ENCODE measurements at regions not wholly inside any gene's neighbourhood (a gene's known extent, or its start where the extent isn't known, plus 50 kb on each side); places are given as distances from the start of the nearest gene placed in this dataset.

DNA sequence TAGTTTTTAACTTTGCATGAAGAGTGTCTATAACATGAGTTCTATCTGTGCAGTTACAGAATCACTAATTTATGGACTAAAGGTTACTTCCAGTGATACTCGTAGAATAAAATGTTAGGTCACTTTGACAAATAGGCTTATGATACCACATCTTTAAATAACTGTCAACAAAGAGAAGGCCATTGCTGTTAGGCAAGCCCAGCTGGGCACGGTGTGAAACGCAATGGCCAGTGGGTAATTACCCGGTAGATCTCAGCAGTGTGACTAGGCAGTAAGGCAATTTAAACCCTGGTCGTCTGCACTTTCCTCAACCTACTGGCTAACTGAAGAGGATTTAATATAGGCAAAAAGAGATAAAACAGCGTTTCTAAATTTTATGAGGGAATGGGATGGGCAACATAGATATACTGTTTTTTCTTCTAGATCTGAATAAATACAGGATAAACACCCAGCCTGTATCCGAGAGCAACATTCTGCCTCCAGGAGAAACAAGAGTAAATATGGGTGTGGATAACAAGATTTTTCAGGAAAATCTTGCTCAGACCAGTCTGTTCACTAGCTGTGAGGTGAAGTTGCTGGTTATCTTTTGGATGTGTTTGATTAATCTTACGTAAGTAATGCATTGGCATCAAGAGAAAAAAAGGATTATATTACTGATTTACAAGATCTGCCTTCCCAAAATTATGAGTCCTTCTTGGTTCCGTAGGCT is 631.3 kb downstream of the EFNB2 start:
- no peak overlapping the region for H3K9ac ChIP-seq (ENCODE audit: low read length)
- H3K27me3 ChIP-seq (ENCODE audit: control insufficient read depth, insufficient read depth, low read length), result no peaks in the 10 kb centered on the region
- no peak overlapping the region for H3K4me3 ChIP-seq (ENCODE audit: low read length)
- H3K27ac ChIP-seq (ENCODE audit: low read length), result no peak overlapping the region
- no peaks in the 10 kb centered on the region for H3K9me3 ChIP-seq (ENCODE audit: control insufficient read depth, low read depth, low read length)
- no peaks in the 10 kb centered on the region for H3K4me1 ChIP-seq (ENCODE audit: control insufficient read depth, low read depth, low read length)
- no peaks in the 10 kb centered on the region for H3K36me3 ChIP-seq (ENCODE audit: control insufficient read depth, low read depth, low read length)

DNA sequence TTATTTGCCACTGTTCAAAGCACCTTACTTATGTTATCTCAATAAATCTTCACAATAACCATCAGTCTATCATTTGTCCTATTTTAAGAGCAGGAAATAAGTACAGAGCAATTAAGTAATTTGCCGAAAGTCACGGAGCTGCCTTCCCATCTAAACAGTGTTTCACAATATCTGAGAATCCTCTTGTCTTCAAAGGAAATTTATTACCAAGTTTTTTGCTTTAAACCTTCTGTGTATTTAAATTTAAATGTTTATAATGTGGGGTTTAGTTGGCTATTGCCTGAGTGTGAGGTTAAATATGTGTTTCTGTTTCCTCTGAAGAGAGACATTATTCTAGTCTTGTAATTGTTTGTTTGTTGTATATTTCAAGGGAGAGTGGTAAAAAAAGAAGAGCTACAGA is 633.1 kb downstream of the EFNB2 start:
- H3K27me3 ChIP-seq (ENCODE audit: control insufficient read depth, insufficient read depth, low read length), result no peaks in the 10 kb centered on the region
- H3K9ac ChIP-seq (ENCODE audit: low read length), result no peak overlapping the region
- H3K4me1 ChIP-seq (ENCODE audit: control insufficient read depth, low read depth, low read length), result no peaks in the 10 kb centered on the region
- H3K36me3 ChIP-seq (ENCODE audit: control insufficient read depth, low read depth, low read length), result no peaks in the 10 kb centered on the region
- no peak overlapping the region for H3K4me3 ChIP-seq (ENCODE audit: low read length)
- H3K9me3 ChIP-seq (ENCODE audit: control insufficient read depth, low read depth, low read length), result no peaks in the 10 kb centered on the region
- no peak overlapping the region for H3K27ac ChIP-seq (ENCODE audit: low read length)

GRCh38 chr13:105897575-105897974 is 637.9 kb downstream of the EFNB2 start:
- Histone ChIP-seq H3K27ac (ENCODE audit: low read length) (no peak overlapping the region), H3K9ac (ENCODE audit: low read length) (no peak overlapping the region), H3K4me1 (ENCODE audit: control insufficient read depth, low read depth, low read length) (no peaks in the 10 kb centered on the region), H3K36me3 (ENCODE audit: control insufficient read depth, low read depth, low read length) (no peaks in the 10 kb centered on the region), H3K4me3 (ENCODE audit: low read length) (no peak overlapping the region), H3K9me3 (ENCODE audit: control insufficient read depth, low read depth, low read length) (no peaks in the 10 kb centered on the region), H3K27me3 (ENCODE audit: control insufficient read depth, insufficient read depth, low read length) (no peaks in the 10 kb centered on the region)

- H3K9me3 ChIP-seq (ENCODE audit: control insufficient read depth, low read depth, low read length), result no peaks in the 10 kb centered on the region
- no peaks in the 10 kb centered on the region for H3K36me3 ChIP-seq (ENCODE audit: control insufficient read depth, low read depth, low read length)
- no peak overlapping the region for H3K9ac ChIP-seq (ENCODE audit: low read length)
- H3K4me1 ChIP-seq (ENCODE audit: control insufficient read depth, low read depth, low read length), result no peaks in the 10 kb centered on the region
- H3K27me3 ChIP-seq (ENCODE audit: control insufficient read depth, insufficient read depth, low read length), result no peaks in the 10 kb centered on the region
- no peak overlapping the region for H3K4me3 ChIP-seq (ENCODE audit: low read length)
- no peak overlapping the region for H3K27ac ChIP-seq (ENCODE audit: low read length)
Measured at GRCh38 chr13:105894697-105895096, 640.8 kb downstream of the EFNB2 start.

- Histone ChIP-seq H3K4me3 (ENCODE audit: low read length) (no peak overlapping the region), H3K9me3 (ENCODE audit: control insufficient read depth, low read depth, low read length) (no peaks in the 10 kb centered on the region), H3K4me1 (ENCODE audit: control insufficient read depth, low read depth, low read length) (no peaks in the 10 kb centered on the region), H3K36me3 (ENCODE audit: control insufficient read depth, low read depth, low read length) (no peaks in the 10 kb centered on the region), H3K27me3 (ENCODE audit: control insufficient read depth, insufficient read depth, low read length) (no peaks in the 10 kb centered on the region), H3K9ac (ENCODE audit: low read length) (no peak overlapping the region), H3K27ac (ENCODE audit: low read length) (no peak overlapping the region)
Measured at GRCh38 chr13:105890509-105890908, 645.0 kb downstream of the EFNB2 start.

DNA sequence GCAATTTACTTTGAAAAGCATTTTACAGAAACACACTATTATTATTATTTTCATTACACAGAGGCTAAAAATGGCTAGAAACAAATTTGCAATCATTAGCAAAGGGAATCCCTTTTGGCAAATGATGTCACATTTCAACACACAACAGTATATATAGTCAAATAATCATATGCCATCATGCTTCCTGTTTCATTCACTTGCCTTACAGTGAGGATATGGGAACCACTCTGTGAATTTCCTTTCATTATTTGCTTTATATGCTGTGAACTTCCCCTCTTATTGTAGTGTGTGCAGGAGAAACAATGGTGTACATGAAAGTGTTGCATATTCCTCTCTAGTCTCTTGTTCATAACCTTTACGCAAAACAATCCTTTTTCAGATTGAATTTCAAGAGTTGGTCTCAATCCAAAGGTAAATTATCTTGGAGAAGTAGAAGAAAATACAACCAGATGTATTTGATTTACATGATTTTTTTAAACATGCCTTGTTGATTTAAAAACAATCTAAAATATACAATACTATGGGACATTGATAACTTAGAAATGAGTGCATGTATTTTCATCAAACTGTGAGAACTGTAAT is 657.3 kb downstream of the EFNB2 start:
- H3K9me3 ChIP-seq (ENCODE audit: control insufficient read depth, low read depth, low read length), result no peaks in the 10 kb centered on the region

GRCh38 chr13:105874814-105875213 is 660.6 kb downstream of the EFNB2 start:
- Histone ChIP-seq H3K36me3 (ENCODE audit: control insufficient read depth, low read depth, low read length) (no peaks in the 10 kb centered on the region), H3K9ac (ENCODE audit: low read length) (no peak overlapping the region), H3K9me3 (ENCODE audit: control insufficient read depth, low read depth, low read length) (no peaks in the 10 kb centered on the region), H3K4me3 (ENCODE audit: low read length) (no peak overlapping the region), H3K27me3 (ENCODE audit: control insufficient read depth, insufficient read depth, low read length) (no peaks in the 10 kb centered on the region), H3K4me1 (ENCODE audit: control insufficient read depth, low read depth, low read length) (no peaks in the 10 kb centered on the region), H3K27ac (ENCODE audit: low read length) (no peak overlapping the region)

More for the DNA sequence above, 657.3 kb downstream of the EFNB2 start:
- no peak overlapping the region for H3K27ac ChIP-seq (ENCODE audit: low read length)
- no peak overlapping the region for H3K9ac ChIP-seq (ENCODE audit: low read length)
- H3K4me3 ChIP-seq (ENCODE audit: low read length), result no peak overlapping the region
- no peaks in the 10 kb centered on the region for H3K36me3 ChIP-seq (ENCODE audit: control insufficient read depth, low read depth, low read length)
- no peaks in the 10 kb centered on the region for H3K4me1 ChIP-seq (ENCODE audit: control insufficient read depth, low read depth, low read length)
- no peaks in the 10 kb centered on the region for H3K27me3 ChIP-seq (ENCODE audit: control insufficient read depth, insufficient read depth, low read length)

- Histone ChIP-seq H3K36me3 (ENCODE audit: control insufficient read depth, low read depth, low read length) (no peaks in the 10 kb centered on the region), H3K4me1 (ENCODE audit: control insufficient read depth, low read depth, low read length) (no peaks in the 10 kb centered on the region), H3K27me3 (ENCODE audit: control insufficient read depth, insufficient read depth, low read length) (no peaks in the 10 kb centered on the region), H3K9ac (ENCODE audit: low read length) (no peak overlapping the region), H3K9me3 (ENCODE audit: control insufficient read depth, low read depth, low read length) (no peaks in the 10 kb centered on the region), H3K27ac (ENCODE audit: low read length) (no peak overlapping the region), H3K4me3 (ENCODE audit: low read length) (no peak overlapping the region)
Measured at GRCh38 chr13:105871768-105872167, 663.7 kb downstream of the EFNB2 start.

- no peak overlapping the region for H3K9ac ChIP-seq (ENCODE audit: low read length)
- H3K9me3 ChIP-seq (ENCODE audit: control insufficient read depth, low read depth, low read length), result no peaks in the 10 kb centered on the region
- H3K27ac ChIP-seq (ENCODE audit: low read length), result no peak overlapping the region
- no peaks in the 10 kb centered on the region for H3K27me3 ChIP-seq (ENCODE audit: control insufficient read depth, insufficient read depth, low read length)
- H3K4me1 ChIP-seq (ENCODE audit: control insufficient read depth, low read depth, low read length), result no peaks in the 10 kb centered on the region
- H3K4me3 ChIP-seq (ENCODE audit: low read length), result no peak overlapping the region
- H3K36me3 ChIP-seq (ENCODE audit: control insufficient read depth, low read depth, low read length), result no peaks in the 10 kb centered on the region
Measured at GRCh38 chr13:105871326-105871725, 664.1 kb downstream of the EFNB2 start.

GRCh38 chr13:105863300-105863920 is 672.1 kb downstream of the EFNB2 start:
- Histone ChIP-seq H3K27ac (ENCODE audit: low read length) (no peak overlapping the region), H3K4me3 (ENCODE audit: low read length) (no peak overlapping the region), H3K4me1 (ENCODE audit: control insufficient read depth, low read depth, low read length) (no peaks in the 10 kb centered on the region), H3K36me3 (ENCODE audit: control insufficient read depth, low read depth, low read length) (no peaks in the 10 kb centered on the region), H3K27me3 (ENCODE audit: control insufficient read depth, insufficient read depth, low read length) (no peaks in the 10 kb centered on the region), H3K9ac (ENCODE audit: low read length) (no peak overlapping the region), H3K9me3 (ENCODE audit: control insufficient read depth, low read depth, low read length) (no peaks in the 10 kb centered on the region)

DNA sequence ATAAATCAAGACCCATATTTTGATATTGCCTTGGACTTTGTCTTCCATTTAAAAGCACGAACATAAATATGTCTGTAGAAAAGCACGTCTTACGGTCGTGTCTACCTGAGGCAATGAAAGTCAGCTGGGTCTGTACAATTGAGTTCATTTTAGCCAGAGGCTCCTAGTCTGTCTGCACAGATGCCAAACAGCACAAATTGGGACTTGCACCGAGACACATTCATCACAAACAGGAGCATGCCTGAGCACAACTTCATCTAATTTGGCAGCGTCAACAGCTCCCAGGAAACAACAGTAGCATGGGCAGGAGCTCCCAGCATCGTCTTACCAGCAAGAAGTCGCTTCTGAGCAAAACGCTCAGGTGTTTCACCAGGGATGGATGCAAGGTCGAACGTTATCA is 687.0 kb downstream of the EFNB2 start:
- H3K36me3 ChIP-seq (ENCODE audit: control insufficient read depth, low read depth, low read length), result no peaks in the 10 kb centered on the region
- H3K27ac ChIP-seq (ENCODE audit: low read length), result no peak overlapping the region
- H3K9ac ChIP-seq (ENCODE audit: low read length), result no peak overlapping the region
- H3K9me3 ChIP-seq (ENCODE audit: control insufficient read depth, low read depth, low read length), result no peaks in the 10 kb centered on the region
- H3K27me3 ChIP-seq (ENCODE audit: control insufficient read depth, insufficient read depth, low read length), result no peaks in the 10 kb centered on the region
- no peak overlapping the region for H3K4me3 ChIP-seq (ENCODE audit: low read length)
- no peaks in the 10 kb centered on the region for H3K4me1 ChIP-seq (ENCODE audit: control insufficient read depth, low read depth, low read length)
